ENCODE measurements at regions not wholly inside any gene's neighbourhood (a gene's known extent, or its start where the extent isn't known, plus 50 kb on each side); places are given as distances from the start of the nearest gene placed in this dataset.
A peak's percentile ranks its signal among the peaks of the same experiment; 100 is the strongest.

- peak; percentile 84 for DNase-seq
Measured at GRCh38 chr9:86721843-86722705, 225.2 kb downstream of the GAS1 start.

- peak; percentile 55 for DNase-seq
Measured at GRCh38 chr9:86721226-86721781, 226.0 kb downstream of the GAS1 start.

DNA sequence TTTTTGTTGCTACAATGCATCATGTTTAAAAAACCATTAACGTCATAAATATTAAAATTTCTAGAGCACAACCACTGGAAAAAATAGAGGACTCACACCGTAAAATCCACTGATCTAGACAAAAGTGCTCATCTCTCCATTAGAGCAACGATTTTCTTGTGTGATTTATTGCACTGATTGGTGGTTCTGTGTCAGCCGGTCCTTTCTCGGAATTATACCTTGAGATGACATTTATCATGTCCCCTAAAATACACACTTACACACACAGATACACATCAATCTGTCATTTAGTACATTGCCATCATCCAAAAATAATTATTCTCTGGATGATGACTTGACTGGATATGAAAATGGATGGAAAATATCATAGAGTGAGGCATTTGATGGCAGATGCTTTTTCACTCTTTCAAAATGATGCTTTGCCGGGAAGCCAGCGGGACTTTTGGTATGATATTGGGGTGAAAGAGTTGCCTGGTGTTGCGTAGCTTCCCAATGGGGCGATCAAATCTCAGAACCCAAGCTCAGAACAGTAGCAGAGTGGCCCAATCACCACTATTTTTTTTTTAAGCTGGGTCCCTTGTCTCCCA lies 226.6 kb downstream of the GAS1 start:
- DNase-seq, result no peak

DNA sequence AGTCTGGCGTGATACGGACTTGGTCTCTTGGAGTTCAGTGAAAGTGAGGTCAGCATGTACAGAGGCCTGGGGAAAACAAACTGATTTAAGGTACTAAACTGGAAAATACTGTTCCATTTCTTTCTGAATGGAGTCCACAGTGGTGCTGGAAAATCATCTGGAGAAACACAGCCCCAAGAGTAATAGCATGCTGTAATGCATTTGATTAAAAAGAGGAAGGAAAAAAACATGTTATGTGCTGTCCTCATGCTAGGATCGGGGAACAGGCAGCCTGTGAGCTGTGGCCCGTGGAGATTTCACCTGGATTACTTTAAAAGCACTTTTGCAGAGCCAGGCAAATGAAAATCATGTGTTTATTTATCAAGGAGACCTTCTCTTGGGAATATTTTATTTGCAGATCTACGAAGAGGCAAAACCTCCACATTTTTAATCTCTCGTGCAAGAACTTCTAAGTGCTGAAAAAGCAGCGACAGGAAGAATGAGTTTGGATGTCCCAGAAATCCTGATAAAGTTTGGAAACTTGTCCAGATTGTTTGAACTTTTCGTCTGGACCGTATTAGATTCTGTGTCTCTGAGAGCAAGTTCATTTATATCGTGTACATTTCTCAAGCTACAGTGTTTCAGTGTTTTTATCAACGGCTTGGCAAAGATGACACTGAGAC lies 228.8 kb downstream of the GAS1 start:
- DNase-seq, result no peak

DNA sequence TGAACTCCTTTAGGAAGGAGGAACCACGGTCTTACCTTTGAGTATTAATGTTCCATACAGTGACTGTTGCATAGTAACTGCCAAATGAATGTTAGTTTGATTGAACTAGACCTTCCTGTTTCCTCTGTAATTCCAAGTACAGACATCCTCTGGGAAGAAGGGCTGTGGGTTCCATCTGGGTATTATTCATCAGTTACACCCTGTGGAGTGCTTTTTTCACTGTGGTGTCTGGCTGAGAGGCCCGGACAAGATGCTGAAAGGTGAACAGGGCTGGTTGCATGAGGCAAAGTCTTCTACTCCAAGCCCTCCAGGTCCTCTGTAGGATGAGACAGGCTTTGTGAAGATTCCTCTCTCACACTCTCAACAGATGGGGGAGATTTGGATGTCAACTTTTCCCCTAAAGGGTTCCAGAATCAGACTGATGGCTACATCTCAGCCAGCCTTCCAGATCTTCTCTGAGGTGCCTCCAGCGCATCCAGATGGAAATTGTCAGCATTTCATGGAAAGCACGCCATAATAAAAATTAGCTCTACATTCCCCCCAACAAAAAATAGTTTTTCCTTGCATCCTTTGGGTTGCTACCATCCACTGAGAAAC lies 230.9 kb downstream of the GAS1 start:
- no peak for DNase-seq

DNA sequence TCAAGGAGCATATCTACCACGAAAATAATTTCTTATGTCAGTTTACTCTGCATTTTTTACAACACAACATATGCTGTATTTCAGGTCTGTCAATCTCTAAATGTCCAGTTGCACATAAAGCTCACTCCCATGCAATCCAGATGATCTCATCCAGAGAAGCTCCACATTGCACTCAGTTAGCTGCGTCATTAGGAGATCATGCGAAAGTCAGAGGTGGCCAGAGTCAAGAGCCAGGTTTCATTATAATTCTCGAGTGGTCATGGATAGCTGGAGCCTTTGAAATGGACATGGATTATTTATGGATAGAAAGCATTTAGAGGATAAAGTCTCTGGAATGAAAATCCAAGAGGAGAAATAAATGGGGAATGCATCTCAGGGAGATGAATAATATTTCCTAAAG lies 232.3 kb downstream of the GAS1 start:
- DNase-seq, result peak; percentile 46

- DNase-seq, result no peak
Measured at GRCh38 chr9:86713970-86714369, 233.3 kb downstream of the GAS1 start.

DNA sequence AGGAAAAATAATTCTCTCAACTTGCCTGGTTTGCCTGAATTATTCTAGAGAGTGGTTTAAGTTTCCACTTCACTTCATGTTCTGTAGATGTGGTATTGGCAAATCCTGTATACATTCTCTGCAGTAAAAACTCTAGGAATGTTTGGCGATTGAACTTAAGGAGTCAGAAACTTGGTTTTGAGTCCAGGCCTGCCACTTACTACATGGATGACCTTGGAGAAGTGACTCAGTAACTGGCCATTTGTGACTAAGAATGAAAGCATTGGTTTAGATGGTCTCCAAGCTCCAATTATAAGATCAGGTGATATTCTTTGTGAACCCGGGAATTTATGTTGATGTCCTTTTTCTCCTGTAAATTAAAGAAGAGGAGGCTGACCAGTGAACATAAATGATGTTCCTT lies 233.8 kb downstream of the GAS1 start:
- no peak for DNase-seq

DNA sequence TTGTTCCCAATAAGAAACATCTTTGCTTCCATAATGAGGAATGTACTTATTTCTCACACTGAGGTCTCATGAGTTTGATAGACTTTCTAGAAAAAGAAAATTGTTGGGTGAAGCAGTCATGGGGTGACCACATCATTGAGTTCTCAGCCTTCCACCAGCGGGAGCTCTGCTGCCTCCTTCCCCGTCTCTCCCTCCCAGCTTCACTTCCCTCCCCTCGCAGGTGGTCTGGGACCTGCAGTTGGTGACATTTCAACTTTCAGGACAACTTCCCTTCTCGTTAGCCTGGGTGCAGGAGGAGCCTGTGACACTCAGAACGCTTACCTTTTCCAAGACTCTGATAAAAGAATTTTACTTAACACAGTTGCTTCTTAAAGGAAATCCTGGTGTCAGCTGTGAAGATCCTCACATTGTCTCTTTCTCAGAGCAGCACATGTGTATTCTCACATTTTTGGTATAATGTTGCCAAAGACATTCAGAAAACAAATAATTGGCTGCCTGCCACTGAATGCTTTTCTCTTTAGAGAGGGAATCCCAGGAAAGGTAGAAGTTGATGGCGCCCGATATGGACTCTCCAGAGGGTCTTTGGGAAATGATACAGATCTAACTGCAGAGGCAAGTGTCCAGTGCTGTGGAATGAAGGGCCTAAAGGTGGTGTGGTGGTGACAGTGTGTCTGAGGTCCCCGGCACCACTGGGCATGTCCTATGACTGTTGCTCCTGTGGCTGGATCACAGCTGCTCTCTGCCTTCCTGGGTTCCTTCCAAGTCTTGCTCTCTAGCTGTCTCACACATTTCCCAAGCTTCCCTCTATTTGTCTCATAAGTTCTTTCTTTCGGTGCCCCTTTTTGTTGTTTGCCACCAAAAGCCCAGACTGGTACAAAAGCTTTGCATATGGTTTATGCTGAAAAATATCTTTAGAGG lies 238.1 kb downstream of the GAS1 start:
- no peak for DNase-seq

- DNase-seq, result no peak
Measured at GRCh38 chr9:86707932-86708510, 239.3 kb downstream of the GAS1 start.

DNA sequence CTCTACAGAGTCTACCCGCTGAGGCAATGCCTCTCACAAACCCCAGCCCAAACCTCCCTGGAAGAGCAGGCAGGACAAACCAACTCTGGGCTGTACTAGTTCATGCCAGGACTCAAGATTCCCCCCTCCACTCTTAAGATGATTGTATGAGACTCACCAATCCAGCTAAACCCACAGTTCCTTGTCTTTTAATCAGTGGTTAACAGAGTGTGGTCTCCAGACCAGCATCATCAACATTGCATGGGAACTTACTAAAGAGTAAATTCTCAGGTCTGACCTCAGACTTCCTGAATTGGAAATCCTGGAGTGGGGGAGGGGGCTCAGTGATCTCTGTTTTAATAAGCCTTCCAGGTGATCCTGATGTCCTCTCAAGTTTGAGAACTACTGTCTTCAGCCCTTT lies 240.9 kb downstream of the GAS1 start:
- no peak for DNase-seq

GRCh38 chr9:86705490-86705889 lies 241.8 kb downstream of the GAS1 start:
- no peak for DNase-seq

DNA sequence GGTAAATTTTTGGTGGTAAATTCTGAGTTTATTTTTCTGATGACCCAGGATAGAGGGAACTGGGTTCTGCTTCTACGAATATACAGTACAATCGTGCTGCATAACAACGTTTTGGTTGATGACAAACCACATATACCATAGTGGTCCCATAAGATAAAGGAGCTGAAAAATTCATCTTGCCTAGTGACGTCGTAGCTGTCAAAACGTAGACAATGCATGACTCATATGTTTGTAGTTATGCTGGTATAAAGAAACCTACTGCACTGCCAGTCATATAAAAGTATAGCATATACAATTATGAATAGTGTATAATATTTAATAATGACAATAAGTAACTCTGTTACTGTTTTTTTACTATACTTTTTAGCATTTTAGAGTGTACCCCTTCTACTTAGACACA lies 244.0 kb downstream of the GAS1 start:
- DNase-seq, result no peak

DNA sequence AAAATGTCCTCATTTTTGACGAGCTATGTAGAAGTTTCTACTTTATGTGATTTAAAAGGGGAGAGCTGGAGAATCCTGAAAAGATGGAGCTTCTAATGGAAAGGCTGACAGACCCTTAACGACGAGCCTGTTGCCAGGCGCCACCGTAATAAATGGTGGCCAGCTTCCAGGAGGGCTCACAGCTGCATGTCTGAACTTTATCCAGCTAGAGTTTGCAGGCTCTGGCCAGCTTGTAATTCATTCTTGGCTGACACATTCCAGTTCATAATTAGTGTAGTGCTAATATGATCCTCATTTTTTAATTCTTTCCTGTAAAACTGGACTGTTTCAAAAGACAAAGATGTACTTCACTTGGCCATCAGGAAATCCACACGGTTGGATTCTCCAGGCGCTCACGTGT lies 246.7 kb downstream of the GAS1 start:
- DNase-seq, result peak; percentile 91

GRCh38 chr9:86697999-86698398 lies 249.3 kb downstream of the GAS1 start:
- no peak for DNase-seq

GRCh38 chr9:86697213-86697612 lies 250.1 kb downstream of the GAS1 start:
- DNase-seq, result no peak

DNA sequence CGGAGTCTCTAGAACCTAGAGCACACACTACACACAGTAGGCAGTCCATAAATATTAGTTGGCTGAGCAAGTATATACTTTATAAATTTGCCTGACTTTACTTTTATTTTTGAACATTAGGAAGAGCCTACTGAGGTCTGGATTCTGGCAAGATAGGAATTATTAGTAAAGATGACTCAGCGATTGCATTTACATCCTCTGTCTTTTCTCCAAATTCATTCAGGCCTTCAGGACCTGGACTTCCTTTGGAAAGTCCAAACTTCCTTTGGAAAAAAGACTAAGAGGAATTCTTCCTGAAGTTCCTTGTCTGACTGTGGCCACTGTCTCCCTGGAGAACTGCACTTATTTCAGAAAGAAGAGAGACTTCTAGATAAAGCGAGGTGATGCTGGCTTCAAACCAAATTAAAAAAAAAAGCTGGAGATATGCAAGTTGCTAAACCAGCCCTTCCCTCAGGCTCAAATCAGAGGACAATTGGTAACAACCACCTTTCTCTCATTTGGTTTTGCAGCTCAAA lies 251.3 kb downstream of the GAS1 start:
- no peak for DNase-seq

DNA sequence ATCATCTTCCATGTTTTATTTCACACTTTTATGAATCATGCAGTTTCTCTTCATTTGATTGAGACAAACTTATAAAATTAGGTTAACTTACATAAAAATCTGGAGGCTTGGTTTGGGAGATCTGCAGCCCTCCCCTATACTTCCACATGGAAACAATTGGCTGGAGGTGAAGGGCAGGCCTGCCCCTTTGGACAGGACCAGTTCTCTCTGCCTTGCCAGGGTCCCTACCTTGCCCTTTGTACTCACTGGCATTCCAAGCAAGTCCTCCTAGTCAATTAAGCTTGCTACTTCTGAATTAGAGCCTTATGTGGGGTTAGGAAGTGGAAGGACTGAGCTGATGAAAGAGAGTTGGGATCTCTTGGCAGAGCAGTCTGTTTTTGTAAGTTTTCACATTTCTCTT lies 257.3 kb downstream of the GAS1 start:
- DNase-seq, result no peak

GRCh38 chr9:86687788-86688187 lies 259.5 kb downstream of the GAS1 start:
- DNase-seq, result no peak

DNA sequence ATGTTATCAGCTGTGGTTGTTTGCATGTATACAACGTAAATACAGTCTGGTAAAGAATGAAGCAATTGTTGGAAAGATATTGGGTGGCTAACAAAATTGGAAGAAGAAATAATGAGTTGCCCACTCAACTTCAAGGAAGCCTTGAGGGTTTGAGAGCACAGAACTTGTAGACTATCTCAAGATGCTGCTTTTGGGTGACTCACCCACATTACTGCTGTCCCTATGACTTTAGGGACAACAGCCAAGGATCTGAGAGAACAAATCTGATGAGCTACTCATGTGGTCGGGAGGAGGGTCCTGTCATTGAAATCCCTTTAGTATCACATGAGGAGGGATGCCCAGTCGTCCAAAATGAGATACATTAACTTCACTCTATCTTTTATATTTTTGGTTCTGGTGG lies 261.8 kb downstream of the GAS1 start:
- DNase-seq, result no peak

GRCh38 chr9:86684148-86684547 lies 263.2 kb downstream of the GAS1 start:
- no peak for DNase-seq

DNA sequence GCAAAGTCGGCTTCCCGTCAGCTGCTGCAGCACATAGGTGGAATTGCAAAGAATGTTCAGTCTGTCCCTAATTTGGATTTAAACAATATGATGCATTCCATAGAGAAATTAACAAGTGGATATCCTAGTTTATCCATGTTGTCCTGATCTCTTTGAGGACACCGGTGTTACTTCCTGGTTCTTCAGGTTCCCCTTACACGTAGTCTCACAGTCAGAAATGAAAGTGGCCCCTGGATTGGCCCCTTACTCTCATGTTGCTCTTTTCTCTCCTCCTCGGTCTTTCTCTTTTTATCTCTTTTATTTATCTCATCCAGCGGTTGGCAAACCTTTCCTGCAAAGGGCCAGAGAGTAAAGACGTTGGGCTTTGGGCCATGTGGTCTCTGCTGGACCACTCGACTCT lies 265.1 kb downstream of the GAS1 start:
- DNase-seq, result no peak
